GM21723 (cell line): ENCODE measurements at regions not wholly inside any gene's neighbourhood (a gene's known extent, or its start where the extent isn't known, plus 50 kb on each side); places are given as distances from the start of the nearest gene placed in this dataset.
"Not testable (repeated sequence)": the region's sequence is repeated elsewhere in the genome, so short reads cannot be mapped to it uniquely, and the experiment has no call there.

ENCODE experiments used
- ATAC-seq: cut with Tn5 transposase; IDR thresholded peaks from one replicate; pipeline ENCODE4 v1.9.1; 2021; ENCODE audit warnings: mild to moderate bottlenecking, moderate library complexity; ENCODE audit not compliant: unreplicated experiment

DNA sequence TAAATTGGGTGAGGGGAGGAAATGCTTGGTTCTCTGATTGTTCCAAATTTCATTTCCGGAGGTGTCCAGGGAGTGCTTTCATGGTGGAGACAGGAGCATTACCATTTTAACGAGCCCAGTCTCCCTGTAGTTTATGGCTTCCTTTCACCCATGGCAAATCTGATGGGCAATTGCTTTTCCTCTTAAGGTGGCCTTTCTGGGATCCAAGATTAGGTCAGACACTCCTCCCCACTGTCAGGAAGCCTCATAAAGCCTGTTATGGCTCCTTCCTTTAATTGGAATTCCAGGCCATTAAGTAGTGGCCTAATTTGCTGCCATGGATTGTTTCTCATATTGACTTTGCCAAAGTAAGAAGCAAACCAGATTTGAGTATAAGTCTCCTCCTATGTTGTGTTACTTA, 157.8 kb downstream of the PDCD6IP start:
- ATAC-seq, result no peak

DNA sequence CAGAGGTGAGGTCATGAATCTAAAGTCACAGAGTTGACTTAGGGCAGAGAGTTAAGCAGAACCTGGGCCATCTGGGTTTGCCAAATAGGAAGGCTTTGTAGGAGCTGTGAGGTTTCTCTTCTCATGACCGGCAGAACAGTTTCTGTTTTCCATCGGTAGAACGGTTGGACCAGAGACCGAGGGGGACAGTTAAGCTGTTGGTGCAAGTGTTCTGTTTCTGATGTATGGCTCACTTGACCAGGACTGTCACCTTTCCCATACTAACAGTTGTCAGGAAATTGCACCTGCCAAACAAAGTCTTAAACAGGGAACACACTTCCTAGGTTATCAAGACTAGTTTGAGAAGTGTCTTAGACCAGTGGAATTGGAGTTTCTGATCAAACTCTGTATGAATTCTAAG, 158.3 kb downstream of the PDCD6IP start:
- no peak for ATAC-seq

DNA sequence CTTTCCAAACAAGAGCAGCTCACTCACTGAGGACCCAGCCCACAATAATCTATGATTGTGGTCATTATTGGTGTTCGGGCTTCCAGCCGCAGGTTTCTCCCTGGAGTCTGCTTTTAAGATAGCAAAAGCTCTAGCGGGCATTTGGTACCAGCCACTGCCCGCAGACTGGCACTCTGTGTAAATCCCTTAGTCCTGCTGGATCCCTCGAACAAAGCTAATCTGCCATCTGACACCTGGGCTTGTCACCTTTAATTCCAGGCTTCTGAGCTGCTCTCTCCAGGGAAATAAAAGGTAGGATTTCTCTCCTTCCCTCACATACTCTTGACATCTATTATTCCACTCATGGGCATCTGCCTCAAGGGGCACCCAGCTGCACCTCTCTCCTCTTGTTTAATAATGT, 158.7 kb downstream of the PDCD6IP start:
- no peak for ATAC-seq

DNA sequence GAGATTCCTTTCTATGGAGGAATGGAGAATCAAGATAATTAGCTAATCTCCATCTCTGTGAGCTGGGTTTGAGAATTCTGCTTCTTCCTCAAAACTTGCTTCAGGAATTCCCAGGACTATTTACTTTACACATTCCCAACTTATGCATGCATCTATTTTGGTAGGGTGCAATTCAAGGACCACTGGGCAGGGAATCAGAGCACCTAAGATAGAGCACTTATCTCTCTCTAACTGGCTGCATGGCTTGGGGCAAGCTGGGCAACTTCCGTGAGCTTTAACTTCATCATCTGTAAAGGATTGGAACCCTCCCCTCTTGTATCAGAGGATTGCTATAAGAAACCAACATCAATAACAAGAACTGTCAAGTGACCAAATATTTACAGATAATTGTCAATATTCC, 160.2 kb downstream of the PDCD6IP start:
- no peak for ATAC-seq

DNA sequence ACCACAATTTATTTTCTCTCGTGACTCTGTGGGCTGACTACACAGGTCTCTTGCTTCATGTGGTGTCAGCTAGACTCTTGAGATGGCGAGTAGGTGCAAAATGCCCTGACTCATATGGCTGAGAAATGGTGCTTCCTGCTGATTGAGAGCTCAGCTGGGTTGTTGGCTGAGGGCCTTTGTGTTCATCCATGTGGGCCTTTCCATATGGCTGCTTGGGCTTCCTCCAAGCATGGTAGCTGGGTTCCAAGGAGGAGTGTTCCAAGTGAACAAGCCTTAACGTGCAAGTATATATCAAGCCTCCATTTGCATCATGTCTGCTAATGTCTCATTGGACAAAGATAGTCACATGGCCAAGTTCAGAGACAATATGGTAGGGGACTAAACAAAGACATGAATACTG, 164.0 kb downstream of the PDCD6IP start:
- ATAC-seq, result no peak

DNA sequence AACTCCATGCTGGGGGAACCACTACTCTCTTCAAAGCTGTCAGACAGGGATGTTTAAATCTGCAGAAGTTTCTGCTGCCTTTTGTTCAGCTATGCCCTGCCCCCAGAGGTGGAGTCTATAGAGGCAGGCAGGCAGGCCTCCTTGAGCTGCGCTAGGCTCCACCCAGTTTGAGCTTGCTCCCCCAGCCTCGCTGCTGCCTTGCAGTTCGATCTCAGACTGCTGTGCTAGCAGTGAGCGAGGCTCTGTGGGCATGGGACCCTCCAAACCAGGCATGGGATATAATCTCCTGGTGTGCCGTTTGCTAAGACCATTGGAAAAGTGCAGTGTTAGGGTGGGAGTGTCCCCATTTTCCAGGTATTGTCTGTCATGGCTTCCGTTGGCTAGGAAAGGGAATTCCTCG, 171.8 kb downstream of the PDCD6IP start:
- ATAC-seq, result not testable (repeated sequence)

DNA sequence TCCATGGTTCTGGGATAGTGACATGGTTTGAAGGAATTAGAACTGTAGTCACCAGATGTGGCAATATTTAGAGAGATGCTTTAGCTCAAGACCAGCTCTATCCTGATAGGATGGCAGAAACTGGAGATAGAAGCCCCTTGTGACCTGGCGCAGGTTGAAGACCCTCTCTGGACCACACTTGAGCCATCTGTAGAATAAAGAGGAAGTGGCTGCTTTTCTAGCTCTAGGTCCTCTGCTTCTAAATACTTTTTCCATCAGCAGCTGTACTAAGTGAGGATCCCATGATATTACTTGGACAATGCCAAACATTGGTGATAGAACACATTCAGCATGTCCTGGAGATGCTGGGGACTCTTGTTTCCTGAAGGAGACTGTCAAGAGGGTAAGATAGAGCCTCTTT, 172.6 kb downstream of the PDCD6IP start:
- no peak for ATAC-seq

DNA sequence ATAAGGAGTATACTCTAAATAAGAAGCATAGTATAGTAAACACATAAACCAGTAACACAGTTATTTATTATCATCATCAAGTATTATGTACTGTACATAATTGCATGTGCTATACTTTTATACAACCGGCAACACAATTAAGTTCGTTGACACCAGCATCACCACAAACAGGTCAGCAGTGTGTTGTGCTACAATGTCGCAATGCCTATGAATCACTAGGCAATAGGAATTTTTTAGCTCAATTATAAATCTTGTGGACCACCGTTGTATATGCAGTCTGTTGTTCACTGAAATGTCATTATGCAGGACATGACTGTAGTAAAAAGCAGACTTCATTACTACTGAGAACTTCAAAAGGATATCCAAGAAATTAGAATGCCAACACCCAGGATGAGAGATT, 177.0 kb downstream of the PDCD6IP start:
- no peak for ATAC-seq

DNA sequence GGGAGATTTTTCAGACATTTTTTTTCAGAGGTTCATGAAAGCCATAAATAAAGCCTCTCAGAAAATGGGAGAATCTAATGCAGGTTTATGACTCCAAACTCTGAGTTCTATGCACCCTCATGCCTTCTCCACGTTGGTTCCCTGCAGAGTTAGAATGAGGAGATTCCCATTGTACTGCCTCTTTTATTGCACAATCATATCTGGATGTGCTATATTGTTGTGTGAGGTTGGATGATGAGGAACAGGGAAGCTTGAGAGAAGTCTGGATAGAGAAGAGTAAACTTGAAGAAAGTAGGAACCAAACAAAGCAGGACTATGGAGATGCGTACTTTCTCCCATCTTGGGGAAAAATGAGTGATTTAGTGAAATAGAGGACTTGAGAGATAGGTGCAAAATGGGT, 178.8 kb downstream of the PDCD6IP start:
- no peak for ATAC-seq

DNA sequence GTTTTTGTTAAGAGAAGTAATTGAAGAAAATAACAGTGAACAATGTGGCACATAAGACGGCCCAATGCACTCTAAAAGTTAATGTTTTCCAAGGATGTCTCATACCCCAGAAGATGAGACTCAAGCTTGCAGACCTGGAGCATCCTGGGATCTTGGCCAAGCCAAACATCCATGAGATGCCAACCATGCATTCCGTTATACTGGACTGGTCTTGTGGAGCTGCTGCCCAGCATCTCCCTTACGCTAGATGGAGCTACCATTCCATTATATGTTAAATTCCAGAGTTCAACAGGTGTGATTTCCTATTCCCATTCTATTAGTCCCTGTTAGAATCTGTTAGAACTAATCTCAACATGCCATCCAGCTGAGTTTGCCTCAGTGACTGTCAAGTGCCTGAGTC, 181.8 kb downstream of the PDCD6IP start:
- ATAC-seq, result no peak

DNA sequence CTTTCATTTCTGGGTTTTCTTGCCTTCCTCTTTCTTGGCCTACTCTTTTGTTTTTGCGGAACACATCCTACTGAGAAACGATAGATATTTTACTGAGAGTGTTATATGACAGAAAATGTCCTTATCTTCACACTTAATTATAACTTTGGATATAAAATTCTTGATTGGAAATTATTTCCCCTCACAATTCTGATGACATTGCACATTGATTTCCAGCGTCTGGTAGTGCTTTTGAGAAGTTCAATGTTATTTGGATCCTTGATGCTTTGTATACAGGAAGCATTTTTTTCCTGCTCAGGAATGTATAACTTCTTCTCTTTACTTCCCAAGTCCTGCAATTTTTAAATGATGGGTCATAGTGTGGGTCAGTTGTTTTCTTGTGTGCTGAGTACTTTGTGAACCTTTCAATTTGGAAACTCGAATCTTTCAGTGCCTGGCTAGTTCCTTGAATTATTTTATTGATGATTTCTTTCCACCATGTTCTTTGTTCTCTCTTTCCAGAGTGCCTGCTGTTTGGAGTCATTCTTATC, 183.9 kb downstream of the PDCD6IP start:
- ATAC-seq, result no peak

DNA sequence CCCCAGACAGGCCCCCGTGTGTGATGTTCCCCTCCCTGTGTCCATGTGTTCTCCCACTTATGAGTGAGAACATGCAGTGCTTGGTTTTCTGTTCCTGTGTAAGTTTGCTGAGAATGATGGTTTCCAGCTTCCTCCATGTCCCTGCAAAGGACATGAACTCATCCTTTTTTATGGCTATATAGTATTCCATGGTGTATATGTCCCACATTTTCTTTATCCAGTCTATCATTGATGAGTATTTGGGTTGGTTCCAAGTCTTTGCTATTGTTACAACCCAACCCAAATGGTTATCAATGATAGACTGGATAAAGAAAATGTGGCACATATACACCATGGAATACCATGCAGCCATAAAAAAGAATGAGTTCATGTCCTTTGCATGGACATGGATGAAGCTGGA, 184.5 kb downstream of the PDCD6IP start:
- not testable (repeated sequence) for ATAC-seq

DNA sequence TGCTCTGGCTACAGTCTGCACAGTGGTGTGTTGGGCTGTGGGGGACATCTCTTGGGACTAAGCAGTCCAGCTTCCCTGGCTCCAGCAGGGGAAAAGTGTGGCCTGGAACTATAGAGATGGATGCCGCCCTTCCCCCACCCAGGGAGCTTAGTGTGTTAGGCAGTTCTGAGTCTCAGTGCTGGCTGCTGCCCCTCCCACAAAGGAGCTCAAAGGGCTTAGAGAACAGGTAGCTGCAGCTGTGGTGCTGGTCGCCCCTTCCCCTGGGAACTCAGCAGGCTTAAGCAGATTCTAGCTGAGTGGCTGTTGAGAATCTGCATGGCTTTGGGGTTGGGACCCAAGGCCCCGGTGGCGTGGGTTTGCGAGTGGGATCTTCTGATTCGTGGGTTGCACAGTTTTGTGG, 190.8 kb downstream of the PDCD6IP start:
- ATAC-seq, result no peak

DNA sequence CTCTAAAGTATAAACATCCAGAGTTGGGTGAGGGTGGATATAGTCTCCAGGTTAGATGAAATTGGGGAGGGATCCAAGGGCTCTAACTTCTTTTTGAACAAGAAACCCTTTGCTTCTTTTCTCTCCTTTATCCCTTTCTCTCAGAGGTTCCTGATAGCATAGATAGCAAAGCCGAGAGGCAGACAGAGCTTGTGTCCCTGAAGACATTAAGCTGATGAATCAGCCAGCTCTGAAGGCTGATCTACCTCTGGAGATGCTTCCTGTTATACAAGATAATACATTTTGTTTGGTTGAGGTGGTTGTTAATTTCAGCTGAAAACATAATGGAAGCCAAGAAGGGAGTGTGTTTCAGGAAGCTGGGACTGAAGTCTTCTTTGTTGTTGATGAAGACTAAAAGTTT, 193.2 kb downstream of the PDCD6IP start:
- ATAC-seq, result no peak

DNA sequence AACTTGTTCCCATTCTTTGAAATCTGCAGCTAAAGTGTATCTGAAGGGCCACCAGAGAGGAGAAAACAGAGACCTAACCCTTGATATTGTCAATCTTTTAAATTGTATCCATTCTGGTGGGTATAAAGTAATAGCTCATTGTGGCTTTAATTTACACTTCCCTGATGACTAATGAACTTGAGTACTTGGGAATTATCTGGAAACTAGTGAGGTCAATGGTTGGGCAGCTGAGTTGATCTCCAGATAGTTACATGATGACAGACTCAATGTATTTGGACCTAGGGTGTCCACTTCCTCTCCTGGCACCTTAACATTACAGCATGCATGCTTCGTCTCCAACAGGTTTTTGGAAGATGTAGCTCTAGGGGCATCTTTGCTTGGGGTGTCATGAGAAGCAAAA, 195.2 kb downstream of the PDCD6IP start:
- ATAC-seq, result no peak

DNA sequence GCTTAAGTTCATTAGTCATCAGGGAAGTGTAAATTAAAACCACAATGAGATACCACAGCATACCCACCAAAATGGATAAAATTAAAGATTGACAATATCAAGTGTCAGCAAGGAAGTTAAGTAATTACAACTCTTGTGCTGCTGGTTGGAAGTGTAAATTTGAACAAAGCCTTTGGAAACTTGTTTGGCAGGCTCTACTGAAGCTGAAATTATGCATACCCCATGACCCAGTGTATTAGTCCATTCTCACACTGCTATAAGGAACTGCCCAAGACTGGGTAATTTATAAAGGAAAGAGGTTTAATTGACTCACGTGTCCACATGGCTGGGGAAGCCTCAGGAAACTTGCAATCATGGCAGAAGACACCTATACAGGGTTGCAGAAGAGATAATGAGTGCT, 196.1 kb downstream of the PDCD6IP start:
- no peak for ATAC-seq

DNA sequence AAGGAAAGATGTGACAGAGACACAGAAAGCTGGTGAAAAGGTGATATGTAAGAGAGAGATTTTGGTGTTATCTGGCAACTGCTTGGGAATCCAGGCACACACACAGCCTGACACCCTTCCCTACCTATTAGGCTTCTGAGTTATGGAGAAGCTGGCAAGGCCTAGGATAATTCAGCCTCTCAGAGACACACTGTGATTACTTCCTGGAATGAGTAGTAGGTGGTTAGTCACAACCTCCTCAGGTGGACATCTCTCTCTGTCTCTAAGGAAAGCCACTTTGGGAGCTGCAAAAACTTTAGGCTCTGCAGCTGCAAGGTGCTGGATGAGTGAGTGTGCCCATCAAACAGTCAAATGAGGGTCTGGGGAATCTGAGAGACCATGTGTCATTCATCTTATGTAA, 201.9 kb downstream of the PDCD6IP start:
- no peak for ATAC-seq

DNA sequence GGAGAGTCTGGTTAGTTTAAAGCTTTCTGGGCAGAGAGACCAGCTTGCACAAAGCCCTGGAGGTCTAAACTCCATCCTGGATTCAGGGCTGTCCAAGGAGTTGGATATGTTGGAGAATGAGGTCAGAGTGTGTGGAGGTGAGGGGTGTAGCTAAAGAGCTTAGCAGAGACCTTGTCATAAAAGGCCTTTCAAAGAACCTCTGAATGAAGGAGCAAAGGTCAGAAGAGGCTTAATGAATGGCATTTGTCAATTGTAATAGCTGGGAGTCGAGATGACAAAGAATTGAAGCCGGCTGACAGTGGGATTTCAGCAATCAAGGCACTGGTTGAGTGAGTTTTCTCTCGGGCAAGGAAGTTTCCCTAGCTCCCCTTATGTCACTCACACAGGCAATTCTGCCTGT, 202.6 kb downstream of the PDCD6IP start:
- ATAC-seq, result no peak

DNA sequence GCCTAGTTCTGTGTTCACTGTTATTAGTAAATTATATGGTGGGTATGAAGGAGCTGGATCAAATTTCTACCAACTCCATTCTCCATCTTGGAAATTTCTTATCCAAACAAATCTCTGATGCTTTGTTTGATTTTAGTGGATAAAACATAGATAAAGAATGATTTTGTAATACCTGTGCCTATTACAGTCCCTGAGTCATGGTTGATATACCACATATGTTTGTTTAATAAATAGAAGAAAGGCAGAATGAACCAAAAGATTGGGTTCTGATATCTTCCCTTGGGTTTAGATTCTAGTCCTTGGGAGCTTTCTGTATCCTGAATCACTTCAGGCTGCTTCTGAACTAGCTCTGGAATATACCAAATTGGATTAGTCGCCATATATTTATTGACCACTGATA, 203.6 kb downstream of the PDCD6IP start:
- no peak for ATAC-seq

DNA sequence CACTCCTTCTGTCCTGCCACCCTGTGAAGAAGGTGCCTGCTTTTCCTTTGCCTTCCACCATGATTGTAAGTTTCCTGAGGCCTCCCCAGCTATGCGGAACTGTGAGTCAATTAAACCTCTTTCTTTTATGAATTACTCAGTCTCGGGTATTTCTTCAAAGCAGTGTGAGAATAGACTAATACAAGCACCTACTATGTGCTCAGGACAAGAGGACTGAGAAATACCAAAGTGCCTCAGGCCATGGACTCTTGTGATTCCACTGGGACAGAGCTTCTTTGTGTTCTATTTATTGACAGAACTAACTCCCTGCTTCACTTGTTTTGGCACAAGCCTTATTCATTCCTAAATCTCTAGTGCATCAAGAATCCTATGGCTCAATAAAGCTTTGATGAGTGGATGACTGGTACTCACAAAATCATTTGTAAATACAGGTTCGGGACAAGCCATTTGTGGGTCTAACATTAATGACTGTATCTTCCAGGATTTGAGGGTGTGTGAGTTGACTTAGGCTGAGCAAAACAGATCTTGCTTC, 204.2 kb downstream of the PDCD6IP start:
- no peak for ATAC-seq

DNA sequence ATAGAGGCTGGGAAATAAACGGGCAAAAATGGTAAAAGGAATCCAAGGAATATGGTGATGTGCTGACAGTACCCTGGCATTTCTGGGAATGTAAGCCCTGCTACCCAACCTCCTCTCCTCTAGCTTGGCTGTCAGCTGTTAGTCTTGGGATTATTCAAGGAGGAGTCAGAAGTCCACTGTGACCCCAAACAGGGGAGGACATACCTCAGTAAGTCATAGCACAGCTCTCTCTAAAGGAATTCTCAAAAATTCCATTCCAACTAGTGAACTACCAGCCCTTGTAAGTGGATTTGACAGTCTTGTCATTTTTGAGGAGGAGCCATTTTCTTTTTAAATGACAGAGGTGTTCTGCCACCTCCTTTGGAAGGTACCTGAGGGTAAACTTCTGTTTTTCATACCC, 207.5 kb downstream of the PDCD6IP start:
- ATAC-seq, result no peak

DNA sequence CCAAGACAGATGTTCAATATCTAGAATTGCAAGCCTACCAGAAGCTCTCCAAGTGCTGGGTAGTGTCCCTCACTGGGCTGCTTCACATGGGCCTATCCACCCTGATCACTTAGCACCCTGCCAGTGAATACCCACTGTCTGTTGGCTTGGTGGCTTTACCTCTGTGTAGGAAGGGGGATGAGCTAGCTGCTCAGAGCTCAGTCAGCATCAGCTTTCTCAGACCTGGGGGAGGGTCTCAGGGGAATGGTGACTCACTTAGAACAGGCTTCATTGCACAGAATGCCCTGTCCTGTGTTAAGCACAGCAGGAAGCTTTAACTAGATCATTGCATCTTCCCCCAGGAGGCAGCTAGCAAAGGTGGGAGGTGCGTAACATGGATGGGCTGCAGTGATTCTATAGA, 209.8 kb downstream of the PDCD6IP start:
- ATAC-seq, result no peak
